HepG2 (cell line): ENCODE measurements at regions not wholly inside any gene's neighbourhood (a gene's known extent, or its start where the extent isn't known, plus 50 kb on each side); places are given as distances from the start of the nearest gene placed in this dataset.

Experiments
- ATAC-seq: fragments of 200-7000 bp; cut with Tn5 transposase; 3 replicates; pipeline ENCODE4 v1.9.1; 2020; ENCODE audit warnings: mild to moderate bottlenecking, moderate library complexity
- BruUV-seq: library from RNA; stranded (reverse); fragments of 400-500 nt; replicated peaks from 2 replicates; lab custom pipeline; 2021; lab: Mats Ljungman, UMichigan
- CTCF ChIA-PET: fragments of 300-600 bp; formaldehyde crosslinking; extraction: SDS; loops from one replicate; lab custom pipeline; 2021; ENCODE audit warnings: low total read pairs, inconsistent platforms, low intra/inter-chr PET ratio; lab: Yijun Ruan, JAX
- POLR2A ChIA-PET: fragments of 350-600 bp; sonication (Branson Sonifier 250); formaldehyde crosslinking; loops from one replicate; lab custom pipeline; 2020; ENCODE audit warnings: antibody characterized with exemption, inconsistent platforms; lab: Yijun Ruan, JAX
- DNase-seq: peaks from one replicate; pipeline ENCODE4 v3.0.0-alpha.2; 2015; ENCODE audit warnings: low spot score
- FAIRE-seq: peaks from 3 replicates; lab custom pipeline; 2011; peaks lifted over from hg19 to GRCh38; lab: Jason Lieb, UNC
- H2AFZ ChIP-seq: one replicate; pipeline ENCODE4 v1.6.1; 2011; ENCODE audit warnings: low read length, inconsistent platforms
- H3K27ac ChIP-seq: fragments of 300-600 bp; 3 replicates; pipeline ENCODE4 v1.8.0; 2011; ENCODE audit warnings: mixed run types, mild to moderate bottlenecking, mixed read lengths, low read length, inconsistent platforms; ENCODE audit not compliant: insufficient read depth; ENCODE audit errors: extremely low read length
- H3K27me3 ChIP-seq, 2 experiments: fragments of 200-600 bp in 1 of 2; 2 replicates in 1 of 2; 3 replicates in 1 of 2; pipeline versions ENCODE4 v1.6.0 to v1.8.0; 2011; ENCODE audit warnings: low read length in 2 of 2, mild to moderate bottlenecking in 2 of 2, moderate library complexity in 2 of 2, inconsistent platforms in 1 of 2; ENCODE audit not compliant: insufficient read depth in 2 of 2, control insufficient read depth in 1 of 2
- H3K36me3 ChIP-seq, 2 experiments: fragments of 200-600 bp in 1 of 2; replicated peaks in 1 of 2; 2 replicates in 1 of 2; 3 replicates in 1 of 2; pipeline versions ENCODE4 v1.5.1 to v1.8.0; 2011; ENCODE audit warnings: low read length in 2 of 2, inconsistent platforms in 1 of 2; ENCODE audit not compliant: insufficient read depth in 2 of 2, control insufficient read depth in 1 of 2
- H3K4me1 ChIP-seq: 2 replicates; pipeline ENCODE4 v1.5.1; 2012; ENCODE audit warnings: low read length, inconsistent platforms; ENCODE audit not compliant: insufficient read depth
- H3K4me2 ChIP-seq: 2 replicates; pipeline ENCODE4 v1.6.0; 2011; ENCODE audit warnings: low read depth, low read length, inconsistent platforms
- H3K4me3 ChIP-seq, 3 experiments: fragments of 200-600 bp in 1 of 3; sonication (generic), shearing (Covaris generic) in 1 of 3; replicated peaks in 1 of 3; 2 replicates each; pipeline ENCODE4 v1.5.1; 2011 to 2016; ENCODE audit warnings: low read length in 3 of 3, inconsistent platforms in 2 of 3, low read depth in 2 of 3, mild to moderate bottlenecking in 2 of 3, control low read depth in 1 of 3, mixed read lengths in 1 of 3; ENCODE audit not compliant: insufficient read depth in 1 of 3
- H3K79me2 ChIP-seq: one replicate; pipeline ENCODE4 v1.6.1; 2011; ENCODE audit warnings: low read length, inconsistent platforms; ENCODE audit not compliant: insufficient read depth
- H3K9ac ChIP-seq: 2 replicates; pipeline ENCODE4 v1.6.0; 2011; ENCODE audit warnings: mild to moderate bottlenecking, low read depth, low read length, inconsistent platforms; ENCODE audit not compliant: insufficient read depth
- H3K9me3 ChIP-seq: 2 replicates; pipeline ENCODE4 v1.5.1; 2012; ENCODE audit warnings: mild to moderate bottlenecking, low read length
- H4K20me1 ChIP-seq: 2 replicates; pipeline ENCODE4 v1.6.0; 2011; ENCODE audit warnings: inconsistent platforms, mild to moderate bottlenecking, low read length, moderate library complexity; ENCODE audit not compliant: insufficient read depth
- AGO1 ChIP-seq: fragments of 200-400 bp; formaldehyde crosslinking; IDR thresholded peaks from 2 replicates; pipeline ENCODE4 v1.6.1; 2017; ENCODE audit warnings: mild to moderate bottlenecking, low read depth, low read length, moderate library complexity; ENCODE audit not compliant: poor library complexity, severe bottlenecking
- DBP ChIP-seq: sonication (generic); formaldehyde crosslinking; IDR thresholded peaks from 2 replicates; pipeline ENCODE4 v1.4.0; 2020; ENCODE audit warnings: missing genetic modification reagents; ENCODE audit errors: not compliant biosample characterization
- GABPA ChIP-seq, 2 experiments: IDR thresholded peaks; 2 replicates each; pipeline ENCODE4 v1.6.1; 2011 to 2016; ENCODE audit warnings: low read depth in 2 of 2, low read length in 1 of 2, missing biosample characterization in 1 of 2, missing genetic modification characterization in 1 of 2
- HOXA5 ChIP-seq: sonication (generic); formaldehyde crosslinking; IDR thresholded peaks from 2 replicates; pipeline ENCODE4 v1.4.0; 2020; ENCODE audit warnings: missing genetic modification reagents
- JUNB ChIP-seq: sonication (generic); formaldehyde crosslinking; IDR thresholded peaks from 2 replicates; pipeline ENCODE4 v1.8.0; 2022; ENCODE audit warnings: missing genetic modification reagents, mild to moderate bottlenecking, borderline replicate concordance
- MED13 ChIP-seq: sonication (generic); formaldehyde crosslinking; IDR thresholded peaks from 2 replicates; pipeline ENCODE4 v1.5.0; 2020; ENCODE audit warnings: missing genetic modification reagents
- POLR2AphosphoS5 ChIP-seq: IDR thresholded peaks from 2 replicates; pipeline ENCODE4 v1.6.1; 2012; ENCODE audit warnings: low read depth, low read length
- SIX4 ChIP-seq: sonication (generic); formaldehyde crosslinking; IDR thresholded peaks from 2 replicates; pipeline ENCODE4 v1.4.0; 2020; ENCODE audit warnings: missing genetic modification reagents
- ZNF44 ChIP-seq: sonication (generic); formaldehyde crosslinking; IDR thresholded peaks from 2 replicates; pipeline ENCODE4 v1.5.1; 2020; ENCODE audit warnings: mild to moderate bottlenecking, missing genetic modification reagents
- ZNF441 ChIP-seq: sonication (generic); formaldehyde crosslinking; IDR thresholded peaks from 2 replicates; pipeline ENCODE4 v1.7.0; 2021; ENCODE audit warnings: missing genetic modification reagents, borderline replicate concordance
- ZNF83 ChIP-seq: sonication (generic); formaldehyde crosslinking; IDR thresholded peaks from 2 replicates; pipeline ENCODE4 v1.4.0; 2020; ENCODE audit warnings: missing genetic modification reagents, mild to moderate bottlenecking, borderline replicate concordance
- WGBS: methylation state at CpG from one replicate; pipeline ENCODE4 v1.1.6; 2017; ENCODE audit warnings: low lambda C conversion rate; 5-methylcytosine and 5-hydroxymethylcytosine counted together
- in situ Hi-C: cut with HindIII; loops from 2 replicates; pipeline ENCODE4 v1.10.0; 2017; ENCODE audit warnings: low pct_unique_long_range_greater_than_20kb; ENCODE audit not compliant: extremely low pct_ligation_motif_present
- intact Hi-C: fragments of 100-400 bp; cut with micrococcal nuclease; formaldehyde crosslinking; loops from one replicate; pipeline ENCODE4 v1.10.0; 2022; ENCODE audit not compliant: unreplicated experiment
- TF ChIP-seq, protein P1 (sequence below): sonication (generic); IDR thresholded peaks from 2 replicates; pipeline ENCODE4 v1.6.1; 2016; ENCODE audit warnings: low read depth, borderline replicate concordance
- TF ChIP-seq, protein P2 (sequence below): sonication (generic); formaldehyde crosslinking; conservative IDR thresholded peaks from 2 replicates; pipeline ENCODE4 v1.4.0; 2020; ENCODE audit warnings: missing genetic modification reagents

DNA sequence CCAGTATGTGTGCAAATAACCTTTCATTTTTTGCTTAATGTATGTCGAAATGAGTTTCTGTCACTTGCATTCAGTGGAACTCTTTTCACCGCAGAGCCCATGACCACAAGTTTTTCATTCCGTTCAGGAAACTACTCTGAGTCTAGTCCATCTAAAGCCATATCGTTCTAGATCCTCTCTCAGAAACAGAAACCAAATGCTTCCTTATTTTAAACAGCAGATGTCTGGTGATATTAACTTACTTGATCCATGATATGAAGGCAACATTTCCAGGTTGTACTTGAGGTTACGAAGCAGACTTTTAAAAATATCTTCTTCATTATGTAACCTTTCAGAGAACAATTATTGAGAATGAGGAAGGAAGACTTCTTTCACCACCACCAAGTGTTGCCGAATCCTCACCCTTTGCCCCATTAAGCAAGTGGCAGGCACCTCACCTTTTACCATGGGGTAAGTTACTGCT is 72.4 kb upstream of the GNAQ start:
- intact Hi-C loops (no loop called here), in situ Hi-C loops (loop anchor here (10.0 to 25.0 kb wide), 2 partner anchors 59 to 642 kb away; no protein-coding TSS in a partner anchor)
- no peaks in the 10 kb centered on the region for H3K79me2 ChIP-seq
- no peak overlapping the region for H3K4me3 ChIP-seq
- no peaks in the 10 kb centered on the region for H3K36me3 ChIP-seq
- H3K4me2 ChIP-seq: no peak overlapping the region
- ChIA-PET POLR2A (no interaction called here), CTCF (no interaction called here)
- ATAC-seq (no peak), DNase-seq (no peak), FAIRE-seq (no peak)
- H2AFZ ChIP-seq: no peak overlapping the region
- no TSS peak for BruUV-seq
- TF ChIP-seq SIX4 (CRISPR knock-in tag): no peak
- TF ChIP-seq ZNF44 (CRISPR knock-in tag): no peak
- TF ChIP-seq JUNB: no peak
- TF ChIP-seq, protein P1, sequence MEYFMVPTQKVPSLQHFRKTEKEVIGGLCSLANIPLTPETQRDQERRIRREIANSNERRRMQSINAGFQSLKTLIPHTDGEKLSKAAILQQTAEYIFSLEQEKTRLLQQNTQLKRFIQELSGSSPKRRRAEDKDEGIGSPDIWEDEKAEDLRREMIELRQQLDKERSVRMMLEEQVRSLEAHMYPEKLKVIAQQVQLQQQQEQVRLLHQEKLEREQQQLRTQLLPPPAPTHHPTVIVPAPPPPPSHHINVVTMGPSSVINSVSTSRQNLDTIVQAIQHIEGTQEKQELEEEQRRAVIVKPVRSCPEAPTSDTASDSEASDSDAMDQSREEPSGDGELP: no peak
- TF ChIP-seq, protein P2, sequence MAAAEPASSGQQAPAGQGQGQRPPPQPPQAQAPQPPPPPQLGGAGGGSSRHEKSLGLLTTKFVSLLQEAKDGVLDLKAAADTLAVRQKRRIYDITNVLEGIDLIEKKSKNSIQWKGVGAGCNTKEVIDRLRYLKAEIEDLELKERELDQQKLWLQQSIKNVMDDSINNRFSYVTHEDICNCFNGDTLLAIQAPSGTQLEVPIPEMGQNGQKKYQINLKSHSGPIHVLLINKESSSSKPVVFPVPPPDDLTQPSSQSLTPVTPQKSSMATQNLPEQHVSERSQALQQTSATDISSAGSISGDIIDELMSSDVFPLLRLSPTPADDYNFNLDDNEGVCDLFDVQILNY: no peak
- TF ChIP-seq ZNF441 (CRISPR knock-in tag): no peak
- no peak for TF ChIP-seq HOXA5 (CRISPR knock-in tag)
- no peak overlapping the region for H3K27ac ChIP-seq
- no peak overlapping the region for H3K9ac ChIP-seq
- WGBS: 28% methylated on average over 6 of the region's 6 CpGs
- no peaks in the 10 kb centered on the region for H3K4me1 ChIP-seq
- no peaks in the 10 kb centered on the region for H3K9me3 ChIP-seq
- H4K20me1 ChIP-seq: no peaks in the 10 kb centered on the region
- peaks cover 0 to 8% of the 10 kb centered on the region in 2 experiments; a peak in 1 of 5 replicates for H3K27me3 ChIP-seq

DNA sequence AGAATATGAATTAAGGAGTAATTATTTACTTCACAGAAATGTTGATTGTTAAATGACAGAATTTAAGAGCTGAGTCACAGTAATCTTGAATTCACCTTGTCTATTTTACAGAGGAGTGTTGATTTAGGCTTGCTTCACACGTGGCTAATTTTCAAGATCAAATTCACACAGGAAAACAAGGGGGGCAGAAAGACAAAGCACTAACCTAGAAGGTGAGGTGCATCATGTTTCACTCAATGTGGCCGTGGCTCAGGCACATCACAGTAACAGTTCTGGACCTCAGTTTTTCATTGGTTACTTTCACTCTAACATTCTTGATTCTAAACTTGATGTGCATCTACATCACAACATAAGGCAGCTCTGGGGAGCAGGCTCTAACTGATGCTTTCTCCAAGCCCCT is 69.6 kb upstream of the GNAQ start:
- in situ Hi-C loops (loop anchor here (10.0 to 25.0 kb wide), 2 partner anchors 56 to 639 kb away; no protein-coding TSS in a partner anchor), intact Hi-C loops (no loop called here)
- ChIA-PET CTCF (no interaction called here), POLR2A (no interaction called here)
- no peak overlapping the region for H3K4me2 ChIP-seq
- H3K27ac ChIP-seq: no peak overlapping the region
- no peaks in the 10 kb centered on the region for H3K36me3 ChIP-seq
- H4K20me1 ChIP-seq: no peaks in the 10 kb centered on the region
- no peak overlapping the region for H3K9ac ChIP-seq
- DNase-seq: no peak
- no peak overlapping the region for H2AFZ ChIP-seq
- H3K27me3 ChIP-seq: peaks cover 0 to 12% of the 10 kb centered on the region in 2 experiments; a peak in 1 of 5 replicates
- H3K79me2 ChIP-seq: no peaks in the 10 kb centered on the region
- no peak for TF ChIP-seq DBP (CRISPR knock-in tag)
- TF ChIP-seq AGO1: no peak
- no peak for TF ChIP-seq GABPA (IDR thresholded peaks at IDR 0.05; ENCODE audit: low read depth, low read length)
- no peak for TF ChIP-seq GABPA (CRISPR knock-in tag; IDR thresholded peaks at IDR 0.05; ENCODE audit: low read depth)
- no peak for TF ChIP-seq MED13 (CRISPR knock-in tag)
- TF ChIP-seq POLR2AphosphoS5: no peak
- no peak for TF ChIP-seq ZNF83 (CRISPR knock-in tag)
- WGBS: 3% methylated on average over 2 of the region's 2 CpGs
- H3K4me1 ChIP-seq: no peaks in the 10 kb centered on the region
- no TSS peak for BruUV-seq
- no peaks in the 10 kb centered on the region for H3K9me3 ChIP-seq
- no peak overlapping the region for H3K4me3 ChIP-seq
- no peak for ATAC-seq
- no peak for FAIRE-seq
